GM21717 (cell line): ENCODE measurements at regions not wholly inside any gene's neighbourhood (a gene's known extent, or its start where the extent isn't known, plus 50 kb on each side); places are given as distances from the start of the nearest gene placed in this dataset.
"Not testable (repeated sequence)": the region's sequence is repeated elsewhere in the genome, so short reads cannot be mapped to it uniquely, and the experiment has no call there.

Experiments used
- ATAC-seq: cut with Tn5 transposase; IDR thresholded peaks from one replicate; pipeline ENCODE4 v1.9.1; 2021; ENCODE audit warnings: mild to moderate bottlenecking, moderate library complexity; ENCODE audit not compliant: unreplicated experiment

DNA sequence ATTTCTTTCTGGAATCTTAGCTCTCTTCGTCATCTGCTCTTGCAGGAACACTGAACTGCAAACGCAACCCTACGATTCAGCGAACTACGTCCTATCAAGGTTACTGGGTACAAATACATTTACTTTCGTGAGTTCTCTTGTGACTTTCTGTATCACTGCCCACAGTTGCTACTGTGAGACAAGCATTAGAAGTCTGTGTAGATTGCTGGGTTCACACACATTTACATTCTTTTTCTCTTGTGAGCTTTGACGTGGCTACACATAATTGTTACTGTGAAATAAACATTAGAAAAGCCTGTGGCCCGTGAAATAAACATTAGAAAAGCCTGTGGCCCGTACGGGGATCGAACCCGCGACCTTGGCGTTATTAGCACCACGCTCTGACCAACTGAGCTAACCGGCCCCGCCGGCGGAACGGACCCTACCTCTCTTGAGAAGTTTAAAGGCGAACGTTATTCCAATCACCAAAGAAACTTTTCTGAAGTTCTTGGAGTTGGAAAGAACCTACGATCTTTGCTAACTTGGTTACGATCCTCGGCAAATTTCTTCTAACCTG lies 61.2 kb upstream of the ZNF322 start:
- not testable (repeated sequence) for ATAC-seq

DNA sequence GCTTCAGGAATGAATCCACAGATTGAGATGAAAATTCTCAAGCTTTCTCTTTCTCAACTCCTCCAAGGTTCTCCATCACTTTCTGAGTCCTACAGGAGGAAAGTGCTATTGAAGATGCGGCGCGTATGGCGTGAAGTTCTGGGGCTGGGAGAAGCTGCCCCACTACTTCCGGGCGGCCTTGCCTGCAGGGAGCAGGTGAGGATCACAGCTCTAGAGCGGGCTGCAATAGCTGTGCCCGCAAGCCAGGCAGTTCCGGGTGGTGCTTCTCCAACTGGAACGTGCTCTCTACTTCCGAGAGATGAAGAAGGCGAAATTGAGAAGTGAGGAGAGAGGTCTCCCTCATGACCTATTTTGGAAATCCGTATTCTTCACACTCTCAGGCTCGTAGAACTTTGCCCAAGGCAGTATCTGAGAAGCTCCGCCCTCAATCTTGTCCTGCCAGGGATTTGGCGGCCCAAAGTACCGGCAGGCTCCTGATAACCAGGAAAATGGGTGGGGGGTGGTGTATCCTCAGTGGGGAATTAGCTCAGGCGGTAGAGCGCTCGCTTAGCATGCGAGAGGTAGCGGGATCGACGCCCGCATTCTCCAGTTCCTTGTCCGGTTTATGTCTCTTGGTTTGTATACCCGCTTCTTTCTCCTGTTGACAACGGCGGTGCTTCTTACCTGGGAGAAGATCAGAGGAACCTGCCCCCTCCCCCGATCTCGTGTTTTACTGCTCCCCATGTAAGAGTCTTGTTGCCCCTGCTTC lies 70.6 kb upstream of the ZNF322 start:
- ATAC-seq, result not testable (repeated sequence)

DNA sequence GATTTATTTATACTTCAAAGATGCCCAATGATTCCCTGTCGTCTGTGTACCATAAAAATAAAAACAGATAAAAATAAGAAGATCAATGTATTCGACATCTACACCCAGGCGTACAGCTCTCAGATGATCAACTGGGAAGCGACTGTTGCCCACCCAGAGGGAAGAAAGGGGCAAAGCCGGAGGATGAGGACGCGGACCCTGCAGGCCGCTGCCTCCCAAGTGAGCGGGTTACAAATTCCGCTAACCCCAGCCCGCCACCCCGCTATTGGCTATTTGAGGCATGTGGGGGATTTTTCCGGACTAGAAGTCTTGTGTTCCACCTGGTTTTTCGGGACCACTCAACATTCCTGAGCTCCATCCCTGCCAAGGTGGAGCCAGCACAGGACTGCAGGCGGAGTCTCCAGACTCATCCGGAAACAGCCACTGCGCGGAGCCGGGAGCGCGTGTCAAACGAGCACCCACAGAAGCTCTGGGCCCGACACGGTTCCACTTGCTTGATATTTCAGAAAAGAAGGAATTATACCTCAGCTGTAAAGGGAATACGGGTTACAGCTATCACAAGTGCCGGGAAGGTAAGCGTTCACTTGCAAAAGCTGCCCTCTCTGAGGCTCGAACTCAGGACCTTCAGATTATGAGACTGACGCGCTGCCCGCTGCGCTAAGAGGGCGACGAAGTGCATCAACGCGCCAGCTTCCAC lies 75.4 kb upstream of the ZNF322 start:
- not testable (repeated sequence) for ATAC-seq

DNA sequence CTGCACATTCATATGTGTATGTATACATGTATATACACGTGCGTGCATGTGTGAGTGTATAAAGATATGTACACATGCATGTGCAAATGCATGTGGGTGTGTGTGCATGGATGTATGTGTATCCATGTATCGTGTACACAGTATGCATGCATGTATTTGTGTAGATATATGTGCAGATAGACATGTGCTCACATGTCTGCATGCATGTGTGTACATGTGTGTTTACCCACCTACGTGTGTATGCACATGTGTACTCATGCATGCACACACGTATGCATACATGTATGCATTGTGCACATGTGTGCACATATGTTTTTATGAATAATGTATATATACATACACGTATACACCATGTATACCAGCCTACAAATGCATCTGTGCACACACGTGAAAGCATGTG lies 80.3 kb upstream of the ZNF322 start:
- ATAC-seq, result no peak

DNA sequence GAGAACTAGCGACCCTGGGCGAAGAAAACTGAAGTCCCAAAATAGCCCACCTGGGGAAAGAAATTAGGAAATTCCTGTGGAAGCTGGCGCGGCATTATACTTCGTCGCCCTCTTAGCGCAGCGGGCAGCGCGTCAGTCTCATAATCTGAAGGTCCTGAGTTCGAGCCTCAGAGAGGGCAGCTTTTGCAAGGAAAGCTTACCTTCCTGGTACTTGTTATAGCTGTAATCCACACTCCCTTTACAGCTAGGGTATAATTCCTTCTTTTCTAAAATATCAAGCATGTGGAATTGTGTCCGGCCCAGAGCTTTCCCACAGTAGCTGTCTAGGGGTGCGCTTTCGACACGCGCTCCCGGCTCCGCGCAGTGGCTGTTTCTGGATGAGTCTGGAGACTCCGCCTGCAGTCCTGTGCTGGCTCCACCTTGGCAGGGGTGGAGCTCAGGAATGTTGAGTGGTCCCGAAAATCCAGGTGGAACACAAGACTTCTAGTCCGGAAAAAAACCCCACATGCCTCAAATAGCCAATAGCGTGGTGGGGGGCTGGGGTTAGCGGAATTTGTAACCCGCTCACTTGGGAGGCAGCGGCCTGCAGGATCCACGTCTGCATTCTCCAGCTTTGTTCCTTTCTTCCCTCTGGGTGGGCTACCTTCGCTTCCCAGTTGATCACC lies 83.7 kb upstream of the ZNF322 start:
- ATAC-seq, result no peak

DNA sequence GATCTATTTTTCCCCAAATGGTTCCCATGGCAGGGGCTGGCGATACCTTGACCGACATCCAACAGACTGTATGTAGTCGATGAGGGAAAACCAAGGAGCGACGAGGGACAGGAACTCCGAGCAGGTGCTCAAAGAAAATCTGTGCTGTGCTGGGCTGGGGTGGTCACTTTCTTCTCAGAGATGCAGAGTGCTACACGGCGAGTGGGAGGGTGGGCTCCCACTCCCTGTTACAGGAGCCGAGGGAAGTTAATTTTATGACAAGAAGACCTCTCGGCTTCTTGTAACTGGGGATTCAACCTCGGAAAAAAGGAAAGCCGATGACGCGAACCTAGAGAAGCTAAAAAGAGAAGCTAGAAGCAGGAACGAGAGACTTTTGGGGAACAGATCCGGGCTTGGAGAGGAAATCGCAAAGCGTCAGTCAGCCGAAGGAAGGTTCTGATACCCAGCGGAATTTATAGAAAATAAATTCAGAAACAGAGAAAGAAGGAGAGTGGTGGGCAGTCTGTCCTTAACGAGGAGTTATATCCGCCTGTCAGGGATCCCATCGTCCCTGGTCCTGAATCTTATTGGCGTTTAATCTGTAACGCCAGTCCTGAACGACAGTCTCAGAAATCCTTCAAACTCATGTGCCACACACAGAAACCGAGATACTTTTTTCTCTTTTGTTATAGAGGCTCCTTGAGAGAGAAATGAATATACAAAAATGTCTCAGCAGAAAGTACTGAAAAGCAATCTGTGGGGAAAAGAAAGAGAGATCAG lies 84.6 kb upstream of the ZNF322 start:
- ATAC-seq, result no peak

DNA sequence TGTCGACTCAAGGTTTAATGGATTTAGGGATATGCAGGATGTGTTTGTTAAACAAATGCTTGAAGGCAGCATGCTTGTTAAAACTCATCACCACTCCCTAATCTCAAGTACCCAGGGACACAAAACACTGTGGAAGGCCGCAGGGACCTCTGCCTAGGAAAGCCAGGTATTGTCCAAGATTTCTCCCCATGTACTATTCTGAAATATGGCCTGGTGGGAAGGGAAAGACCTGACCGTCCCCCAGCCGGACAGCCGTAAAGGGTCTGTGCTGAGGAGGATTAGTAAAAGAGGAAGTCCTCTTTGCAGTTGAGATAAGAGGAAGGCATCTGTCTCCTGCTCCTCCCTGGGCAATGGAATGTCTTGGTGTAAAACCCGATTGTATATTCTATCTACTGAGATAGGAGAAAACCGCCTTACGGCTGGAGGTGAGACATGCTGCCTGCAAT lies 85.3 kb upstream of the ZNF322 start:
- not testable (repeated sequence) for ATAC-seq

DNA sequence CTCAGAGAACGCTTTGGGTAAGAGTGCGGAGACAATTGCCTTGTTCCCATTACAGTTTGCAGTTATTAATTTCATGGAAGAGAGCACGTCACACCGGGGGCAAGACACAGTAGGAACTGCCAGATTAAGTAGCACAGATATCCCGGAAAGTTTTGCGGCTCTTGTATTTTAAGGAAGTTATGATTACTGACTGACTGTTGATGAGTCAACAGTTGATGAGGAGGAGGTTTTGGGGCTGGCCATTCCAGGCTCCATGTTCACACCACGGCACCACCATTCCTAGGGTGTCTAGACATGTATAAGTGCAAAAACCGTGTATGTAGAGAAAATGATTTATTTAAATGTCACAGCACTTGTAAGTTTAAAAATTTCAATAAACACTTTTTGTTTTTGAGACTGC lies 86.4 kb upstream of the ZNF322 start:
- not testable (repeated sequence) for ATAC-seq

DNA sequence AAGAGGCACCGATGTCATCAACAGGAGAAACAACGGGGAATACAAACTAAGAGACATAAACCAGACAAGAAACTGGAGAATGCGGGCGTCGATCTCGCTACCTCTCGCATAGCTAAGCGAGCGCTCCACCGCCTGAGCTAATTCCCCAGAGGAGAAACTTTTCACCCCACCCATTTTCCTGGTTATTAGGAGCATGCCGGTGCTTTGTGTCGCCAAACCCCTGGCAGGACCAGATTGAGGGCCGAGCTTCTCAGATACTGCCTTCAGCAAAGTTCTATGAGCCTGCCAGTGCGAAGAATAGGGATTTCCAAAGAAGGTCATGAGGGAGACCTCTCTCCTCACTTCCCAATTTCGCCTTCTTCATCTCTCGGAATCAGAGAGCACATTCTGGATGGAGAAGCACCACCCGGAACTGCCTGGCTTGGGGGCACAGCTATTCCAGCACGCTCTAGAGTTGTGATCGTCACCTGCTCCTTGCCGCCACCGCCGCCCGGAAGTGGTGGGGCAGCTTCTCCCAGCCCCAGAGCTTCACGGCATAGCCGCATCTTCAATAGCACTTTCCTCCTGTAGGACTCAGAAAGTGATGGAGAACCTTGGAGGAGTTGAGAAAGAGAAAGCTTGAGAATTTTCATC lies 89.7 kb upstream of the ZNF322 start:
- not testable (repeated sequence) for ATAC-seq

DNA sequence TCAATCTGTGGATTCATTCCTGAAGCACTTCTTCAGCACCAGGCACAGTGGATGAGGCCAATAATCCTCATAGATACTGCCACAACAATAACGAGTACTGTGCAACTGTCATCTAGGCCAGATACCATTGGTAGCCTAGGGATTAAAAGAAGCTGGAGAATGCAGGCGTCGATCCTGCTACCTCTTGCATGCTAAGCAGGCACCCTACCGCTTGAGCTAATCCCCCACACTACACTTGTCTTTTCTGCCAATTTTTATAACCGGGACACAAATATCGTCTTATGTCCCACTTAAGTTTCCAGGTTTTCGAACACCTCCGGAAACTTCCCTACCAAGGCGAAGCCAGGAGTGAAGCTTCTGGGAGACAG lies 90.2 kb upstream of the ZNF322 start:
- not testable (repeated sequence) for ATAC-seq

DNA sequence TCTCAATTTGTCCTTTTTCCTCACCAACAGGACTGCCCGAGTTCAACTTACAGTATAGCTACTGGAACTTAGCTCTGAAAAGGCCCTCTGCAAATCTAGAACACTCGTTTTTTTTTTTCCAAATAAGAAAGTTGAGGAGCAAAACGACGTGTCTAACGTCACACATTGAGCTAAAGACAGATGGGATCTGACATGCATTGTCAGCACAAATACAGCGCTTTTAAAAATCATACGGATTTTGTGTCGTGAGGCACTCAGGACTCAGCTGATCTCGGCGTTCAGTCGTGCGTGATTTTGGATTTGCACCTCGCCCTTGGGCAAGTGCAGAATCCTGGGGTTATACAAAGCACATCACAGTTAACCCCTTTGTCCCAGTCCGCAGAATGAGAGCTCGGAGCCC lies 94.7 kb upstream of the ZNF322 start:
- ATAC-seq, result no peak

DNA sequence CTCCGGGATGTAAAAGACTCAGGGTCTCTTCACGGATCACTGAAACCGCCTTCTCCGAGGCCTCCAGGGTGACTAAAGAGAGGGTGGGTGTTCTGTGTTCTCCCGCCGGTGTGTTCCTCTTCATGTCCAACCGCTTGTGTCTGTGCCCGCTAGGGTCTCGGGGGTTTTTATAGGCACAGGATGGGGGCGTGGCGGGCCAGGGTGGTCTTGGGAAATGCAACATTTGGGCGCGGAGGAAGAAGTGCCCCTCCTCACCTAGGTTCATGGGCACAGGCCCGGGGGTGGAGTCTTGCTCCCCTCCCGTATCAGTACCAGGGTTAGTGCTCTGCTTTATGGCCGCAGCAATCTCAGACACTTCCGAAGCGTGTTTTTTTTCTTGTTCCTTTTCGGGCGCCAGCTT lies 95.3 kb upstream of the ZNF322 start:
- not testable (repeated sequence) for ATAC-seq

DNA sequence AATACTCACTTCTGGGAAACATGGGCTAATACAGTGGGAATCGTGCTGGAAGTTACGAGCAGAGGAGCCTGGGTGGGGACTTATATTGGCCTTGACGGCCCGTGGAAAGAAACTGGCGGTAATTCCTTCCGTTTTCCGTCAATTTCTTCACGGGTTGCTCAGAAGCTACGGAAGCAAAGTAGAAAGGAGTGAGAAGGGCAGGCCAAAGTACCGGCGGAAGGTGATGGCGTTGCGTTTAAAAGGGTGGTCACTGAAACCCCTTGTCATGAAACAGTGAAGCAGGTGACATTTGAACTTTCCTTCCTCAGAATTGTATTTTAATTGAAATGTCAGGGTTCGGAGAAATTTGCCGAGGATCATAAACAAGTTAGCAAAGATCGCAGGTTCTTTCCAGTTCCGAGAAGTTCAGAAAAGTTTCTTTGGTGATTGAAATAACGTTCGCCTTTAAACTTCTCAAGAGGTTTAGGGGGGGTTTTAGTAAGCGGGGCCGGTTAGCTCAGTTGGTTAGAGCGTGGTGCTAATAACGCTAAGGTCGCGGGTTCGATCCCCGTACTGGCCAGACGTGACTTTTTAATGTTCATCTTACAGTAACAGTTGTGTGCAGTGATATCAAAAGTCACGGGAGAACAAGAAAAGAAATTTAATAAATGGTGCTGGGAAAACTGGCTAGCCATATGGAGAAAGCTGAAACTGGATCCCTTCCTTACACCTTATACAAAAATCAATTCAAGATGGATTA lies 96.7 kb upstream of the ZNF322 start:
- not testable (repeated sequence) for ATAC-seq

DNA sequence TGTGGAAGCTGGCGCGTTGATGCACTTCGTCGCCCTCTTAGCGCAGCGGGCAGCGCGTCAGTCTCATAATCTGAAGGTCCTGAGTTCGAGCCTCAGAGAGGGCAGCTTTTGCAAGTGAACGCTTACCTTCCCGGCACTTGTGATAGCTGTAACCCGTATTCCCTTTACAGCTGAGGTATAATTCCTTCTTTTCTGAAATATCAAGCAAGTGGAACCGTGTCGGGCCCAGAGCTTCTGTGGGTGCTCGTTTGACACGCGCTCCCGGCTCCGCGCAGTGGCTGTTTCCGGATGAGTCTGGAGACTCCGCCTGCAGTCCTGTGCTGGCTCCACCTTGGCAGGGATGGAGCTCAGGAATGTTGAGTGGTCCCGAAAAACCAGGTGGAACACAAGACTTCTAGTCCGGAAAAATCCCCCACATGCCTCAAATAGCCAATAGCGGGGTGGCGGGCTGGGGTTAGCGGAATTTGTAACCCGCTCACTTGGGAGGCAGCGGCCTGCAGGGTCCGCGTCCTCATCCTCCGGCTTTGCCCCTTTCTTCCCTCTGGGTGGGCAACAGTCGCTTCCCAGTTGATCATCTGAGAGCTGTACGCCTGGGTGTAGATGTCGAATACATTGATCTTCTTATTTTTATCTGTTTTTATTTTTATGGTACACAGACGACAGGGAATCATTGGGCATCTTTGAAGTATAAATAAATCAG lies 106.8 kb upstream of the ZNF322 start:
- not testable (repeated sequence) for ATAC-seq

DNA sequence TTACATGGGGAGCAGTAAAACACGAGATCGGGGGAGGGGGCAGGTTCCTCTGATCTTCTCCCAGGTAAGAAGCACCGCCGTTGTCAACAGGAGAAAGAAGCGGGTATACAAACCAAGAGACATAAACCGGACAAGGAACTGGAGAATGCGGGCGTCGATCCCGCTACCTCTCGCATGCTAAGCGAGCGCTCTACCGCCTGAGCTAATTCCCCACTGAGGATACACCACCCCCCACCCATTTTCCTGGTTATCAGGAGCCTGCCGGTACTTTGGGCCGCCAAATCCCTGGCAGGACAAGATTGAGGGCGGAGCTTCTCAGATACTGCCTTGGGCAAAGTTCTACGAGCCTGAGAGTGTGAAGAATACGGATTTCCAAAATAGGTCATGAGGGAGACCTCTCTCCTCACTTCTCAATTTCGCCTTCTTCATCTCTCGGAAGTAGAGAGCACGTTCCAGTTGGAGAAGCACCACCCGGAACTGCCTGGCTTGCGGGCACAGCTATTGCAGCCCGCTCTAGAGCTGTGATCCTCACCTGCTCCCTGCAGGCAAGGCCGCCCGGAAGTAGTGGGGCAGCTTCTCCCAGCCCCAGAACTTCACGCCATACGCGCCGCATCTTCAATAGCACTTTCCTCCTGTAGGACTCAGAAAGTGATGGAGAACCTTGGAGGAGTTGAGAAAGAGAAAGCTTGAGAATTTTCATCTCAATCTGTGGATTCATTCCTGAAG lies 111.6 kb upstream of the ZNF322 start:
- ATAC-seq, result not testable (repeated sequence)

DNA sequence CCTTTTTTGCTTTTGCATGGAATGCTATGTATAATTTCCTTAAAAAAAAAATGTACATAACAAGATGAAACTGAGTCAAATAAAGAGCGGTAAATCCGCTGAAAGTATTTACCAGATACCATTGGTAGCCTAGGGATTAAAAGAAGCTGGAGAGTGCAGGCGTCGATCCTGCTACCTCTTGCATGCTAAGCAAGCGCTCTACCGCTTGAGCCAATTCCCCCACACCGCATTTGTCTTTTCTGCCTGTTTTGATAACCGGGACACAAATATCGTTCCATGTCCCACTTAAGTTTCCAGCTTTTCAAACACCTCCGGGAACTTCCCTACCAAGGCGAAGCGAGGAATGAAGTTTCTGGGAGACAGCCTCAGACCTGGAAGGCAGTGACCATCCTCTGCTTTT lies 113.9 kb upstream of the ZNF322 start:
- ATAC-seq, result not testable (repeated sequence)

DNA sequence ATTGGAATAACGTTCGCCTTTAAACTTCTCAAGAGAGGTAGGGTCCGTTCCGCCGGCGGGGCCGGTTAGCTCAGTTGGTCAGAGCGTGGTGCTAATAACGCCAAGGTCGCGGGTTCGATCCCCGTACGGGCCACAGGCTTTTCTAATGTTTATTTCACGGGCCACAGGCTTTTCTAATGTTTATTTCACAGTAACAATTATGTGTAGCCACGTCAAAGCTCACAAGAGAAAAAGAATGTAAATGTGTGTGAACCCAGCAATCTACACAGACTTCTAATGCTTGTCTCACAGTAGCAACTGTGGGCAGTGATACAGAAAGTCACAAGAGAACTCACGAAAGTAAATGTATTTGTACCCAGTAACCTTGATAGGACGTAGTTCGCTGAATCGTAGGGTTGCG lies 121.0 kb upstream of the ZNF322 start:
- not testable (repeated sequence) for ATAC-seq
